ENCODE measurements at regions not wholly inside any gene's neighbourhood (a gene's known extent, or its start where the extent isn't known, plus 50 kb on each side); places are given as distances from the start of the nearest gene placed in this dataset.
"Not testable (repeated sequence)": the region's sequence is repeated elsewhere in the genome, so short reads cannot be mapped to it uniquely, and the experiment has no call there.

GRCh38 chr6:169918239-169918953 lies 167.0 kb downstream of the ERMARD start:
- Histone ChIP-seq H3K4me3 (no peak overlapping the region), H3K27ac (replicated peaks in 1 of 4) (no peak overlapping the region), H3K9me3 (no peaks in the 10 kb centered on the region), H3K36me3 (no peaks in the 10 kb centered on the region), H3K4me1 (peaks cover 0 to 5% (median 0%) of the 10 kb centered on the region in 4 donors), H3K27me3 (peaks cover 0 to 44% (median 0%) of the 10 kb centered on the region in 4 donors)
- DNase-seq (ENCODE audit: extremely low spot score): no peak
- intact Hi-C loops (cut with DNase I): no loop called here
- TF ChIP-seq POLR2AphosphoS5 (IDR thresholded peaks at IDR 0.05): no peak
- no peak for TF ChIP-seq POLR2A (IDR thresholded peaks at IDR 0.05; ENCODE audit: low read depth)
- TF ChIP-seq EP300 (IDR thresholded peaks at IDR 0.05): no peak
- TF ChIP-seq, protein P1, sequence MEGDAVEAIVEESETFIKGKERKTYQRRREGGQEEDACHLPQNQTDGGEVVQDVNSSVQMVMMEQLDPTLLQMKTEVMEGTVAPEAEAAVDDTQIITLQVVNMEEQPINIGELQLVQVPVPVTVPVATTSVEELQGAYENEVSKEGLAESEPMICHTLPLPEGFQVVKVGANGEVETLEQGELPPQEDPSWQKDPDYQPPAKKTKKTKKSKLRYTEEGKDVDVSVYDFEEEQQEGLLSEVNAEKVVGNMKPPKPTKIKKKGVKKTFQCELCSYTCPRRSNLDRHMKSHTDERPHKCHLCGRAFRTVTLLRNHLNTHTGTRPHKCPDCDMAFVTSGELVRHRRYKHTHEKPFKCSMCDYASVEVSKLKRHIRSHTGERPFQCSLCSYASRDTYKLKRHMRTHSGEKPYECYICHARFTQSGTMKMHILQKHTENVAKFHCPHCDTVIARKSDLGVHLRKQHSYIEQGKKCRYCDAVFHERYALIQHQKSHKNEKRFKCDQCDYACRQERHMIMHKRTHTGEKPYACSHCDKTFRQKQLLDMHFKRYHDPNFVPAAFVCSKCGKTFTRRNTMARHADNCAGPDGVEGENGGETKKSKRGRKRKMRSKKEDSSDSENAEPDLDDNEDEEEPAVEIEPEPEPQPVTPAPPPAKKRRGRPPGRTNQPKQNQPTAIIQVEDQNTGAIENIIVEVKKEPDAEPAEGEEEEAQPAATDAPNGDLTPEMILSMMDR (IDR thresholded peaks at IDR 0.05): no peak
- 73% methylated on average over 16 of the region's 21 CpGs for WGBS

DNA sequence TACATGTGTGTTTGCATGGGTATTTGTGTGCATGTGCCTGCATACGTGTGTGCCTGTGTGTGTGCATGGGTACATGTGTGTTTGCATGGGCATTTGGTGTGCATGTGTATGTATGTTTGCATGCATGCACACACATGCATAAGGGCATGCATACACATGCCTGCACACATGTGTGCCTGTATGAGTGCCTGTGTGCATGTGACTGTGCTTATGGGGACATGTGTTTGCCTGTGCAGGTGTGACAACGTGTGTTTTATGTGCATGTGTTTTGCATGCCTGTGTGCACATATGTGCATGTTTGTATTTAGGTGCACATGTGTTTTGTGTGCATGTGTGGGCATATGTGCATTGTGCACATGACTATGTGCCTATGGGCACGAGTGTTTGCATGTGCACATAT lies 165.7 kb downstream of the ERMARD start:
- H3K9me3 ChIP-seq: no peaks in the 10 kb centered on the region
- no peak overlapping the region for H3K4me3 ChIP-seq
- no peaks in the 10 kb centered on the region for H3K36me3 ChIP-seq
- intact Hi-C loops (cut with DNase I): no loop called here
- WGBS: 79% methylated on average over 3 of the region's 3 CpGs
- H3K4me1 ChIP-seq: peaks cover 0 to 5% (median 0%) of the 10 kb centered on the region in 4 donors
- TF ChIP-seq, protein P1 (IDR thresholded peaks at IDR 0.05): no peak
- TF ChIP-seq POLR2A (IDR thresholded peaks at IDR 0.05; ENCODE audit: low read depth) (no peak), EP300 (IDR thresholded peaks at IDR 0.05) (no peak), POLR2AphosphoS5 (IDR thresholded peaks at IDR 0.05) (no peak)
- no peak for DNase-seq (ENCODE audit: extremely low spot score)
- no peak overlapping the region for H3K27ac ChIP-seq (replicated peaks in 1 of 4)
- peaks cover 0 to 39% (median 0%) of the 10 kb centered on the region in 4 donors for H3K27me3 ChIP-seq

GRCh38 chr6:169915769-169916550 lies 164.5 kb downstream of the ERMARD start:
- TF ChIP-seq POLR2AphosphoS5 (IDR thresholded peaks at IDR 0.05): peak in 1 of 2 donors; percentile 20
- TF ChIP-seq EP300 (IDR thresholded peaks at IDR 0.05): no peak
- Histone ChIP-seq H3K9me3 (no peaks in the 10 kb centered on the region), H3K27me3 (peaks cover 0 to 34% (median 0%) of the 10 kb centered on the region in 4 donors), H3K4me1 (peaks cover 0 to 5% (median 0%) of the 10 kb centered on the region in 4 donors), H3K27ac (replicated peaks in 1 of 4) (no peak overlapping the region), H3K36me3 (no peaks in the 10 kb centered on the region), H3K4me3 (no peak overlapping the region)
- no peak for DNase-seq (ENCODE audit: extremely low spot score)
- intact Hi-C loops (cut with DNase I): no loop called here
- 83% methylated on average over 22 of the region's 22 CpGs for WGBS

DNA sequence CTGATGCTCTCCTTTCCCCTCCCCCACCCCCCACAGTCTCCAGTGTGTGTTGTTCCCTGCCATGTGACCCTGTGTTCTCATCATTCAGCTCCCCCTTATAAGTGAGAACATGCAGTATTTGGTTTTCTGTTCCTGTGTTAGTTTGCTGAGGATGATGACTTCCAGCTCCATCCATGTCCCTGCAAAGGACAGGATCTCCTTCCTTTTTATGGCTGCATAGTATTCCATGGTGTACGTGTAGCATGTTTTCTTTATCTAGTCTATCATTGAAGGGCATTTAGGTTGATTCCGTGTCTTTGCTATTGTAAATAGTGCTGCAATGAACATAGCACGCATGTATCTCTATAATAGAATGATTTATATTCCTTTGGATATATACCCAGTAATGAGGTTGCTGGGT lies 162.3 kb downstream of the ERMARD start:
- H3K27me3 ChIP-seq: peaks cover 0 to 16% (median 0%) of the 10 kb centered on the region in 4 donors
- intact Hi-C loops (cut with DNase I); H3K4me1 ChIP-seq; H3K4me3 ChIP-seq; H3K36me3 ChIP-seq; H3K9me3 ChIP-seq; H3K27ac ChIP-seq (replicated peaks in 1 of 4); DNase-seq (ENCODE audit: extremely low spot score): not testable (repeated sequence)
- 87% methylated on average over 3 of the region's 3 CpGs for WGBS

DNA sequence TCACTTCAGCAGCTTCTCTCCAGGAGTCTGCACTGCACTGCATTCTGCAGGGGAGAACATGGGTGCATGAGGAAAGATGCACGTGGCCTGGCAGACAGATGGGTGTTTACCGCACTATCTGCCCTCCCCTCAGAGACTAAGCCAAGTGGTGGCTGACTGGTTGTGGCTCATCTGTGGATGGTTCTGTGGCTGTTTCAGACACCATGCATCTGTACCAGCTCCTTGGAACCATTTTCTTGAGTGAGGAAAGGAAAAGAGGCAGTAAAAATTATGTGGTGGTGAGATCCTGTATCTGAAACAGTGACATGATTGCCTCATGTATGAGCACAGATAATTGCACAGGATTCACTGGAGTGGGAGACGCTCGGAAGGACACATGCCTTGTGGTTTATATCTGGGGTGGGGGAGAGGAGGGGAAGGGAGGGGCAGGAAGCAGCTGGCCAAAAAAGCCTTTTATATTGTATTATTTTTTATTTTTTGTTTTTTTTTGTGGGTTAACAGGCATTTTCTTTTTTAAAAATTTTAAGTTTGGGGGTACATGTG lies 161.7 kb downstream of the ERMARD start:
- Histone ChIP-seq H3K4me3 (no peak overlapping the region), H3K36me3 (no peaks in the 10 kb centered on the region), H3K27ac (replicated peaks in 1 of 4) (no peak overlapping the region), H3K27me3 (peaks cover 0 to 14% (median 0%) of the 10 kb centered on the region in 4 donors), H3K9me3 (no peaks in the 10 kb centered on the region), H3K4me1 (peaks cover 0 to 5% (median 0%) of the 10 kb centered on the region in 4 donors)
- no peak for DNase-seq (ENCODE audit: extremely low spot score)
- TF ChIP-seq POLR2A (IDR thresholded peaks at IDR 0.05; ENCODE audit: low read depth) (no peak), POLR2AphosphoS5 (IDR thresholded peaks at IDR 0.05) (no peak), EP300 (IDR thresholded peaks at IDR 0.05) (no peak)
- TF ChIP-seq, protein P1 (IDR thresholded peaks at IDR 0.05): no peak
- intact Hi-C loops (cut with DNase I): no loop called here
- 60% methylated on average over 4 of the region's 4 CpGs for WGBS

Data from esophagus muscularis mucosa (tissue), 4 donors.